PFSK-1 (cell line): ENCODE measurements at regions not wholly inside any gene's neighbourhood (a gene's known extent, or its start where the extent isn't known, plus 50 kb on each side); places are given as distances from the start of the nearest gene placed in this dataset.

Source experiments
- POLR2AphosphoS5 ChIP-seq: IDR thresholded peaks from 2 replicates; pipeline ENCODE4 v1.6.1; 2012; ENCODE audit warnings: low read depth, mild to moderate bottlenecking, control low read depth, low read length, moderate library complexity
- TF ChIP-seq, protein P1 (sequence below), 2 experiments: IDR thresholded peaks; 2 replicates each; pipeline versions ENCODE4 v1.6.1 to v1.8.0; 2011 to 2012; ENCODE audit warnings: low read depth in 2 of 2, low read length in 2 of 2, control low read depth in 1 of 2, inconsistent platforms in 1 of 2, mild to moderate bottlenecking in 1 of 2, moderate library complexity in 1 of 2; ENCODE audit not compliant: insufficient read depth in 1 of 2

GRCh38 chr7:32314761-32315160 is 175.4 kb downstream of the LSM5 start:
- TF ChIP-seq, protein P1, sequence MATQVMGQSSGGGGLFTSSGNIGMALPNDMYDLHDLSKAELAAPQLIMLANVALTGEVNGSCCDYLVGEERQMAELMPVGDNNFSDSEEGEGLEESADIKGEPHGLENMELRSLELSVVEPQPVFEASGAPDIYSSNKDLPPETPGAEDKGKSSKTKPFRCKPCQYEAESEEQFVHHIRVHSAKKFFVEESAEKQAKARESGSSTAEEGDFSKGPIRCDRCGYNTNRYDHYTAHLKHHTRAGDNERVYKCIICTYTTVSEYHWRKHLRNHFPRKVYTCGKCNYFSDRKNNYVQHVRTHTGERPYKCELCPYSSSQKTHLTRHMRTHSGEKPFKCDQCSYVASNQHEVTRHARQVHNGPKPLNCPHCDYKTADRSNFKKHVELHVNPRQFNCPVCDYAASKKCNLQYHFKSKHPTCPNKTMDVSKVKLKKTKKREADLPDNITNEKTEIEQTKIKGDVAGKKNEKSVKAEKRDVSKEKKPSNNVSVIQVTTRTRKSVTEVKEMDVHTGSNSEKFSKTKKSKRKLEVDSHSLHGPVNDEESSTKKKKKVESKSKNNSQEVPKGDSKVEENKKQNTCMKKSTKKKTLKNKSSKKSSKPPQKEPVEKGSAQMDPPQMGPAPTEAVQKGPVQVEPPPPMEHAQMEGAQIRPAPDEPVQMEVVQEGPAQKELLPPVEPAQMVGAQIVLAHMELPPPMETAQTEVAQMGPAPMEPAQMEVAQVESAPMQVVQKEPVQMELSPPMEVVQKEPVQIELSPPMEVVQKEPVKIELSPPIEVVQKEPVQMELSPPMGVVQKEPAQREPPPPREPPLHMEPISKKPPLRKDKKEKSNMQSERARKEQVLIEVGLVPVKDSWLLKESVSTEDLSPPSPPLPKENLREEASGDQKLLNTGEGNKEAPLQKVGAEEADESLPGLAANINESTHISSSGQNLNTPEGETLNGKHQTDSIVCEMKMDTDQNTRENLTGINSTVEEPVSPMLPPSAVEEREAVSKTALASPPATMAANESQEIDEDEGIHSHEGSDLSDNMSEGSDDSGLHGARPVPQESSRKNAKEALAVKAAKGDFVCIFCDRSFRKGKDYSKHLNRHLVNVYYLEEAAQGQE (IDR thresholded peaks at IDR 0.05; ENCODE audit: insufficient read depth in 1 of 2, low read depth in 2 of 2, low read length in 2 of 2) = no peak
- no peak for TF ChIP-seq POLR2AphosphoS5
